ENCODE measurements at regions not wholly inside any gene's neighbourhood (a gene's known extent, or its start where the extent isn't known, plus 50 kb on each side); places are given as distances from the start of the nearest gene placed in this dataset.

DNA sequence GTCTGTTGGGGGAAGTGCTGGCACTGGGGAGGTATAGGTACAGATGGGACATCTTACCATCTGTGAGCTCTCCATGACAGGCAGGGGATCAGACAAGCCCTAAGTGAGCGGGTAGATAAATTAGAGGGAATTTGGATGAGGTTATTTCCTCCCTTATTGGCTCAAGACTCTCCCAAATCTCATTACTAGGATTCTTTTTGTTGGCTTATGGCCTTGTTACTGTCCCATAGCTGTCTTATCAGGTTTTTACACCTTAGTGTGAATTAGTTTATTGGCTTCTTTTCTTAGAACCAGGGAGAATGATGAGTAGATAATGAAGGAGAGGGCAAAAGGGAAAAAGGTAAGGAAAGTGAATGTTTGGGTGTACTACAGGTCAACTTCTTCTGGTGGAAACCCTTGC is 191.1 kb upstream of the PRICKLE1 start:
- TF ChIP-seq CTCF (IDR thresholded peaks at IDR 0.05; ENCODE audit: low read depth, low read length): no peak
- Histone ChIP-seq H3K27me3 (no peaks in the 10 kb centered on the region), H3K27ac (peak overlapping the region; percentile 7), H3K36me3 (no peaks in the 10 kb centered on the region), H3K4me3 (no peak overlapping the region), H3K4me1 (ENCODE audit: low read depth) (peaks cover 51% of the 10 kb centered on the region), H3K9me3 (ENCODE audit: low read depth) (no peaks in the 10 kb centered on the region)
- DNase-seq (ENCODE audit: low read depth in 1 of 2, low spot score in 1 of 2): no peak

GRCh38 chr12:42779186-42779859 is 189.8 kb upstream of the PRICKLE1 start:
- no peak for TF ChIP-seq CTCF (IDR thresholded peaks at IDR 0.05; ENCODE audit: low read depth, low read length)
- DNase-seq (ENCODE audit: low read depth in 1 of 2, low spot score in 1 of 2): peak in 1 of 2 donors; percentile 67
- Histone ChIP-seq H3K27me3 (no peaks in the 10 kb centered on the region), H3K27ac (peak overlapping the region; percentile 7), H3K4me1 (ENCODE audit: low read depth) (peaks cover 44% of the 10 kb centered on the region), H3K4me3 (no peak overlapping the region), H3K9me3 (ENCODE audit: low read depth) (no peaks in the 10 kb centered on the region), H3K36me3 (no peaks in the 10 kb centered on the region)

DNA sequence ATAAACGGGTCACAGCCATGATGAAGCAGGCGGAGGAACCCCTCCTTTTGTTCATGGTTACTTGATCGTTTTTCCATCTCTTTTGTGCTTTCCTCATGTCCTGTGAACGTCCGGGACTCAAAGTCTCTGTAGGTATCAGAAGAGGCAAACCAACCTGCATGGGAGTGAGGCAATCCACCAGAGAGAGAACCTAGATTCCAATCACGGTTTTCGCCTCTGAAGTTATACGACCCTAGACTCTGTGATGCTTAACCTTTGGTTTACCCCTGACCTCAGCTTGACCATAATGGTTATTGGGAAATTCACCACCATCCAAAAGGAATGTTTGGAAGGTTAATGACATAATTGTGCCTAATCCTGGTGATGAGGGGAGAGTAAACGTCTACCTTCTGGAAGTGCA is 186.8 kb upstream of the PRICKLE1 start:
- H3K9me3 ChIP-seq (ENCODE audit: low read depth): no peaks in the 10 kb centered on the region
- H3K36me3 ChIP-seq: no peaks in the 10 kb centered on the region
- no peak for TF ChIP-seq CTCF (IDR thresholded peaks at IDR 0.05; ENCODE audit: low read depth, low read length)
- H3K4me1 ChIP-seq (ENCODE audit: low read depth): peaks cover 27% of the 10 kb centered on the region
- H3K4me3 ChIP-seq: no peak overlapping the region
- DNase-seq (ENCODE audit: low read depth in 1 of 2, low spot score in 1 of 2): no peak
- H3K27ac ChIP-seq: no peak overlapping the region
- H3K27me3 ChIP-seq: no peaks in the 10 kb centered on the region

DNA sequence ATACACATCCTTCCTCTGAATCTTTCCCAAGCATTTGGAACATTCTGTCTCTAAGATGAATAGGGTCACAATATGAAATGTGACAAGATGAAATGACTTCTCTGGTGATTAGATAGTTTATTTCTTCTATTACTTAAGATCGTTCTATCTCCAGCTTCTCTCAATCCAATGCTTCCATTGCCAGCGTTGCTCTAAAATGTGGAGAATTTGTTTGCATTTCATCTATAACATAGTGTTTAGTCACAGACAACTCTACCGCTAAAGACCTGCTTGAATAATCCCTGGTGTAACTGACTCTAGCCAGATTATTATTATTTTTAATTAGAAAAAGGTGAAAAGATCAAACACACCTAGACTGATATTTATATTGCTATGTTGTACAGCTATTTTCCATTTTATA is 184.7 kb upstream of the PRICKLE1 start:
- no peak overlapping the region for H3K4me3 ChIP-seq
- H3K9me3 ChIP-seq (ENCODE audit: low read depth): no peaks in the 10 kb centered on the region
- H3K36me3 ChIP-seq: no peaks in the 10 kb centered on the region
- no peak for DNase-seq (ENCODE audit: low read depth in 1 of 2, low spot score in 1 of 2)
- TF ChIP-seq CTCF (IDR thresholded peaks at IDR 0.05; ENCODE audit: low read depth, low read length): no peak
- peaks cover 13% of the 10 kb centered on the region for H3K4me1 ChIP-seq (ENCODE audit: low read depth)
- H3K27ac ChIP-seq: no peak overlapping the region
- H3K27me3 ChIP-seq: no peaks in the 10 kb centered on the region

DNA sequence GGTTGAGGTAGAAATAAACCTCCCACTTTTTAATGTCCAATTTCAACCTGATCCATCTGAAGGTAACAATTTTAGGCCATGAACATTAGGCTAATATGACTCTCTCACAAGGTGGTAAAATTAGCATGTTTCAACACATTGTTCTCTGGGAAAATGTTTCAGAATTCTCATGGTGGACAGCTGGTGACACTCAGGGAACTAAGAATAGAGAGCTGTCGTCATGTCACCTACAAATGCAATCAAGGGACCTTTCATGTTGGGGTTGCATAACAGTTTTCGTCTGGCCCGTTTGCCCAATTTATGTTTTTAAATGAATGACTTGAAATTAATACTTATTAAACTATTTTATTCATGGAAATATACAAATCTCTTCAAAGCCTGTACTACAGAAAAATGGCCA is 180.7 kb upstream of the PRICKLE1 start:
- Histone ChIP-seq H3K27ac (no peak overlapping the region), H3K4me3 (no peak overlapping the region), H3K4me1 (ENCODE audit: low read depth) (peaks cover 6% of the 10 kb centered on the region), H3K36me3 (no peaks in the 10 kb centered on the region), H3K9me3 (ENCODE audit: low read depth) (no peaks in the 10 kb centered on the region), H3K27me3 (no peaks in the 10 kb centered on the region)
- TF ChIP-seq CTCF (IDR thresholded peaks at IDR 0.05; ENCODE audit: low read depth, low read length): no peak
- no peak for DNase-seq (ENCODE audit: low read depth in 1 of 2, low spot score in 1 of 2)
